ENCODE measurements at regions not wholly inside any gene's neighbourhood (a gene's known extent, or its start where the extent isn't known, plus 50 kb on each side); places are given as distances from the start of the nearest gene placed in this dataset.

- Histone ChIP-seq H3K27me3 (ENCODE audit: control insufficient read depth in 2 of 2, insufficient read depth in 2 of 2, low read length in 2 of 2) (no peaks in the 10 kb centered on the region), H3K79me2 (ENCODE audit: control insufficient read depth, insufficient read depth, low read length) (no peaks in the 10 kb centered on the region), H3K4me2 (ENCODE audit: insufficient read depth, low read length) (no peak overlapping the region), H3K9me3 (replicated peaks; ENCODE audit: control insufficient read depth, insufficient read depth, low read depth, low read length) (peaks cover 2% of the 10 kb centered on the region; the same call in 1 of the 2 replicates), H3K27ac (ENCODE audit: extremely low read depth, low read depth, low read length) (no peak overlapping the region), H3K4me1 (replicated peaks in 1 of 2; ENCODE audit: control insufficient read depth in 2 of 2, insufficient read depth in 2 of 2, low read length in 2 of 2) (no peaks in the 10 kb centered on the region), H3K4me3 (no peak overlapping the region), H4K20me1 (replicated peaks; ENCODE audit: control insufficient read depth, insufficient read depth, low read length) (no peaks in the 10 kb centered on the region), H2AFZ (ENCODE audit: low read depth, low read length) (no peak overlapping the region), H3K9me1 (ENCODE audit: control insufficient read depth, insufficient read depth, low read length) (no peaks in the 10 kb centered on the region), H3K9ac (ENCODE audit: insufficient read depth in 1 of 2, low read depth in 2 of 2, low read length in 2 of 2) (no peak overlapping the region), H3K36me3 (ENCODE audit: control insufficient read depth, insufficient read depth, low read length) (no peaks in the 10 kb centered on the region)
- no peak for ATAC-seq
- ChIA-PET CTCF (ENCODE audit: low intra/inter-chr PET ratio) (no interaction called here), POLR2A (no interaction called here)
- intact Hi-C loops (cut with micrococcal nuclease) (no loop called here), in situ Hi-C loops (cut with MboI) (no loop called here)
- no peak for DNase-seq (ENCODE audit: extremely low read depth in 1 of 4, low spot score in 3 of 4)
- no peak for FAIRE-seq
- no TSS peak for BruUV-seq (replicated peaks)
- WGBS (ENCODE audit: insufficient coverage, low coverage, missing lambda C conversion rate) = 27% methylated on average over 3 of the region's 3 CpGs
- TF ChIP-seq SMAD3 (CRISPR knock-in tag; conservative IDR thresholded peaks at IDR 0.05) (no peak), BCLAF1 (IDR thresholded peaks at IDR 0.05; ENCODE audit: borderline replicate concordance in 1 of 2, control insufficient read depth in 1 of 2, low read depth in 2 of 2, low read length in 1 of 2) (no peak), ZNF124 (CRISPR knock-in tag; IDR thresholded peaks at IDR 0.05) (no peak), NFXL1 (CRISPR knock-in tag; IDR thresholded peaks at IDR 0.05) (no peak), ZNF282 (CRISPR knock-in tag; IDR thresholded peaks at IDR 0.05) (no peak), CHCHD3 (CRISPR knock-in tag; IDR thresholded peaks at IDR 0.05) (no peak), POLR2A (conservative IDR thresholded peaks at IDR 0.05) (no peak), ZNF75A (CRISPR knock-in tag; IDR thresholded peaks at IDR 0.05) (no peak), ESRRB (CRISPR knock-in tag; IDR thresholded peaks at IDR 0.05; ENCODE audit: borderline replicate concordance) (no peak)
Observed at GRCh38 chr11:97607291-97608000, 1217.6 kb downstream of the JRKL start.

All from K562 (cell line).